ENCODE measurements at regions not wholly inside any gene's neighbourhood (a gene's known extent, or its start where the extent isn't known, plus 50 kb on each side); places are given as distances from the start of the nearest gene placed in this dataset.

DNA sequence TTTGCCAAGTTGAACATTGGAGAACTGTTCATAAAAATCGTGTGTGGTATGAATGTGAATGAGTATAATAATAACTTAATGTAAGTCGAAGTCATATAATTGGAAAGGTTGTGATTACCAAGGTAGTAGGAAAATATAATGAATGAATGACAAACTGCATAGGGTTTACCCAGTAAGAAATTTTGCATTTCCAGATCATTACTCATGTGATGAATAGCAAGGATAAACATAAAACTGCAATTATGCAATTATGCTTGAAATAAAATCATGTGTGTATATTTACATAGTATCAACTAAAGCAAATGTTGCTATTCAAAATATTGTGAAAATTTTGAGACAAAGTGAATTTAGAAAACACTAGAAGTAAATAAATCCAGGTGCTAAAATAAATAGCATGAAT lies 1108.7 kb upstream of the TMEFF2 start:
- no peak for DNase-seq
- Mint-ChIP-seq H3K27ac (no peak overlapping the region), H3K9me3 (peaks cover 0 to 17% (median 5%) of the 10 kb centered on the region in 6 donors), H3K27me3 (ENCODE audit: low read depth in 3 of 3) (no peaks in the 10 kb centered on the region), H3K36me3 (no peaks in the 10 kb centered on the region), H3K4me3 (no peak overlapping the region), H3K4me1 (no peaks in the 10 kb centered on the region)

- H3K27me3 Mint-ChIP-seq (ENCODE audit: low read depth in 3 of 3), result peaks cover 0 to 2% (median 0%) of the 10 kb centered on the region in 3 donors
- H3K27ac Mint-ChIP-seq, result no peak overlapping the region
These were observed 1099.6 kb upstream of the TMEFF2 start for GRCh38 chr2:193294371-193294770.

GRCh38 chr2:193279361-193279760 lies 1084.6 kb upstream of the TMEFF2 start:
- Mint-ChIP-seq H3K27me3 (ENCODE audit: low read depth in 3 of 3) (no peaks in the 10 kb centered on the region), H3K4me1 (no peaks in the 10 kb centered on the region), H3K4me3 (no peak overlapping the region), H3K27ac (no peak overlapping the region), H3K9me3 (peaks cover 2 to 21% (median 6%) of the 10 kb centered on the region in 6 donors), H3K36me3 (peaks cover 0 to 3% (median 0%) of the 10 kb centered on the region in 3 donors)
- DNase-seq, result no peak

More at GRCh38 chr2:193294371-193294770, 1099.6 kb upstream of the TMEFF2 start:
- Mint-ChIP-seq H3K36me3 (no peaks in the 10 kb centered on the region), H3K9me3 (peaks cover 0 to 25% (median 11%) of the 10 kb centered on the region in 6 donors), H3K4me3 (no peak overlapping the region), H3K4me1 (no peaks in the 10 kb centered on the region)
- no peak for DNase-seq

- H3K36me3 Mint-ChIP-seq, result no peaks in the 10 kb centered on the region
- H3K9me3 Mint-ChIP-seq, result peaks cover 2 to 29% (median 5%) of the 10 kb centered on the region in 6 donors
- no peak overlapping the region for H3K4me3 Mint-ChIP-seq
- DNase-seq, result no peak
- H3K4me1 Mint-ChIP-seq, result no peaks in the 10 kb centered on the region
- H3K27ac Mint-ChIP-seq, result no peak overlapping the region
- no peaks in the 10 kb centered on the region for H3K27me3 Mint-ChIP-seq (ENCODE audit: low read depth in 3 of 3)
These were observed 1082.3 kb upstream of the TMEFF2 start for GRCh38 chr2:193276988-193277387.

DNA sequence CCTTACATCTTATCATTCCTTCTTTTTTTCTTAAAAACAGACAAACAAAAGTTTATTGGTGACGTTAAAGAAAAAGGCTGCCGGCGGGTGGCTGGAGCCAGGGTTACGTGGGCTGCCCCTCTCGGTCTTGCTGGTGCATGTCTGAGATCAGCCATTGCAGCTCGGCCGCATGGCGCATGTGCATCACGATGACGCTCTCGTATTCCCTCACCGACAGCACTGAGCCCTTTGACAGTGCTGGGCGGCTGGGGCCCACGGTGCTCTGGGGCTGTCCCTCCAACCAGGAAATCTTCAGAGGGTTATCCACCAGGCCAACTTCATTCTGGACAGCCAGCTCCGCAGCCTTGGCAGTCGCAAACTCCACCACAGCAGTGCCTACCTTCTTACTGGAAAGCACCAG lies 1081.8 kb upstream of the TMEFF2 start:
- H3K36me3 Mint-ChIP-seq, result no peaks in the 10 kb centered on the region
- no peak for DNase-seq
- H3K27me3 Mint-ChIP-seq (ENCODE audit: low read depth in 3 of 3), result no peaks in the 10 kb centered on the region
- no peak overlapping the region for H3K27ac Mint-ChIP-seq
- H3K4me1 Mint-ChIP-seq, result no peaks in the 10 kb centered on the region
- peaks cover 2 to 31% (median 5%) of the 10 kb centered on the region in 6 donors for H3K9me3 Mint-ChIP-seq
- no peak overlapping the region for H3K4me3 Mint-ChIP-seq

GRCh38 chr2:193276069-193276468 lies 1081.3 kb upstream of the TMEFF2 start:
- H3K27ac Mint-ChIP-seq, result no peak overlapping the region
- peaks cover 2 to 31% (median 5%) of the 10 kb centered on the region in 6 donors for H3K9me3 Mint-ChIP-seq
- H3K4me3 Mint-ChIP-seq, result no peak overlapping the region
- H3K4me1 Mint-ChIP-seq, result no peaks in the 10 kb centered on the region
- H3K27me3 Mint-ChIP-seq (ENCODE audit: low read depth in 3 of 3), result no peaks in the 10 kb centered on the region
- DNase-seq, result no peak
- no peaks in the 10 kb centered on the region for H3K36me3 Mint-ChIP-seq

DNA sequence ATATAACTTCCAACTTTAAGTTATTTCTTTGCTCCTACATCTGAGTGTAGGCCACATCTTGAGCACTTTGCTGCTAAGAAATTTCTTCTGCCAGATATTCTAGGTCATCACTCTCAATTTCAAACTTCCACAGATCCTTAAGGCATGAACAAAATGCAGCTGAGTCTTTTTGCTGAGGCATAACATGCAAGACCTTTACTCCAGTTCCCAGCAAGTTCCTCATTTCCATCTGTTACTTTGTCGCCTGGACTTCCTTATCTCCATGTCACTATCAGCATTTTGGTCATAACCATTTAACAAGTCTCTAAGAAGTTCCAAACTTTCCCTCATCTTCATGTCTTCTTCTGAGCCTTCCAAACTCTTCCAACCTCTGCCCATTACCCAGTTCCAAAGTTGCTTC lies 1077.3 kb upstream of the TMEFF2 start:
- no peaks in the 10 kb centered on the region for H3K36me3 Mint-ChIP-seq

GRCh38 chr2:193270816-193271215 lies 1076.1 kb upstream of the TMEFF2 start:
- no peak for DNase-seq
- Mint-ChIP-seq H3K9me3 (peaks cover 0 to 41% (median 6%) of the 10 kb centered on the region in 6 donors), H3K27me3 (ENCODE audit: low read depth in 3 of 3) (no peaks in the 10 kb centered on the region), H3K4me3 (no peak overlapping the region), H3K27ac (no peak overlapping the region), H3K4me1 (no peaks in the 10 kb centered on the region), H3K36me3 (no peaks in the 10 kb centered on the region)

More for the DNA sequence above, 1077.3 kb upstream of the TMEFF2 start:
- H3K9me3 Mint-ChIP-seq, result peaks cover 3 to 41% (median 6%) of the 10 kb centered on the region in 6 donors
- no peak for DNase-seq
- H3K27ac Mint-ChIP-seq, result no peak overlapping the region
- no peaks in the 10 kb centered on the region for H3K4me1 Mint-ChIP-seq
- H3K4me3 Mint-ChIP-seq, result no peak overlapping the region
- H3K27me3 Mint-ChIP-seq (ENCODE audit: low read depth in 3 of 3), result no peaks in the 10 kb centered on the region

DNA sequence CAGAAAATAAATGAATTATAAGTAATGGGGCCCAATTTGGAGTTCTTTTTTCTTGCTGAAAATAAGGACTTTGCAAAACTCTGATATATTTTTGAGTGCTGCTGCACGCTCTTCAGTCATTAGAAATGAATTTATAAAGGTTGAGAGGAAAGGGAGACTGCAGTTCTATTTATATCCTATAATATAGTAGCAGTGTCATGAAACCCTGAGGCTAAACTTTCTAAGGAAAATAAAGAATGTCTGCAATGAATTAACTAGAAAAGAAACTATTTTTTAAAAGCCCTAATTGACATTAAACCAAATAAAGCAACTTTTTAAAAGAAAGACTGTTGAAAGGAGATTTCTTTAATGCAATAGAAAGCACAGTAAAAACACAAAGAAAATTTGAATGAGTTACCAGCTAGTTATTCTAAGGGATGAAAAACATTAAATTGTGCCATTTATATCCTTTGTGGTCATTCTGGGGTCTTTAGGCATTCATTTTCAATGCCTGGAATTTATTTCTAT lies 1072.8 kb upstream of the TMEFF2 start:
- Mint-ChIP-seq H3K27ac (no peak overlapping the region), H3K4me3 (no peak overlapping the region), H3K27me3 (ENCODE audit: low read depth in 3 of 3) (peaks cover 0 to 2% (median 0%) of the 10 kb centered on the region in 3 donors), H3K36me3 (no peaks in the 10 kb centered on the region), H3K4me1 (no peaks in the 10 kb centered on the region), H3K9me3 (peaks cover 0 to 40% (median 10%) of the 10 kb centered on the region in 6 donors)
- no peak for DNase-seq

- Mint-ChIP-seq H3K4me3 (no peak overlapping the region), H3K4me1 (no peaks in the 10 kb centered on the region), H3K27ac (no peak overlapping the region), H3K27me3 (ENCODE audit: low read depth in 3 of 3) (no peaks in the 10 kb centered on the region), H3K9me3 (peaks cover 0 to 25% (median 6%) of the 10 kb centered on the region in 6 donors), H3K36me3 (no peaks in the 10 kb centered on the region)
- no peak for DNase-seq
These were observed 1058.3 kb upstream of the TMEFF2 start for GRCh38 chr2:193253014-193253530.

DNA sequence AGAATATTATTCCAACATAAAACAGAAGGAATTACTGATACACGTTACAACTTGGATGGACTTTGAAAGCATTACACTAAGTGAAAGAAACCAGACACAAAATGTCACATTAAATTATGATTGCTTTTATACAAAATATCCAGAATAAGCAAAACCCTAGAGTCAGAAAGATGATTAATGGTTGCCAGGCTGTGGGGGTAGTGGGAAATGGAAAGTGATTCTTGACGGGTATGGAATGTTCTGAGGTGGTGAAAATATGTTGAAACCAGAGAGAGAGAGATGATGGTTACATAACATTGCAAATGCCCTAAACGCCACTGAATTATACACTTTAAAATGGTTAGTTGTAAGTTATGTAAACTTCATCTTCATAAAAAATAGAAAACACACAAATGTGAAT lies 1057.2 kb upstream of the TMEFF2 start:
- no peaks in the 10 kb centered on the region for H3K36me3 Mint-ChIP-seq
- H3K27ac Mint-ChIP-seq, result no peak overlapping the region
- no peaks in the 10 kb centered on the region for H3K27me3 Mint-ChIP-seq (ENCODE audit: low read depth in 3 of 3)
- H3K4me1 Mint-ChIP-seq, result no peaks in the 10 kb centered on the region
- no peak for DNase-seq
- H3K4me3 Mint-ChIP-seq, result no peak overlapping the region
- peaks cover 0 to 28% (median 6%) of the 10 kb centered on the region in 6 donors for H3K9me3 Mint-ChIP-seq

GRCh38 chr2:193250389-193250788 lies 1055.7 kb upstream of the TMEFF2 start:
- Mint-ChIP-seq H3K27ac (no peak overlapping the region), H3K27me3 (ENCODE audit: low read depth in 3 of 3) (no peaks in the 10 kb centered on the region), H3K4me1 (no peaks in the 10 kb centered on the region), H3K9me3 (peaks cover 5 to 34% (median 9%) of the 10 kb centered on the region in 6 donors), H3K4me3 (no peak overlapping the region), H3K36me3 (no peaks in the 10 kb centered on the region)
- DNase-seq, result no peak

DNA sequence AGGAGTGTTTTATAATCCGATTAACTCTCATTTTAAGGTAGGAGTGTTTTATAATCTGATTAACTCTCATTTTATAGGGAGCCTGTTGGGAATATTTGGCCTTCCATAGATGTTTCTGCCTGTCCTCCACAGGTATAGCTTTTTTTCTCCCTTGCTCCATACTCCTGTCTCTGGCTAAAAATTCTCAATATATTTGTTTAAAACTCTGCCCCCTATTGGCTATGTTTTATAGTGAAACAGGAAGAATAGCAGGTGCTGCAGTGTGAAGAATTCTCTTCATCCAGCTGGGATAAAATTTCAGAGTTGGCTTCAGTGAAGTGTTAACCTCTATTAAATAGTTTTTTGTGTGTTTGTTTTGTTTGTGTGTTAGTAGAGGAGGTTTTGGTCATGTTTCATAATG lies 1046.0 kb upstream of the TMEFF2 start:
- no peak for DNase-seq
- Mint-ChIP-seq H3K9me3 (peaks cover 0 to 5% (median 3%) of the 10 kb centered on the region in 6 donors), H3K27ac (no peak overlapping the region), H3K4me1 (no peaks in the 10 kb centered on the region), H3K4me3 (no peak overlapping the region), H3K36me3 (no peaks in the 10 kb centered on the region), H3K27me3 (ENCODE audit: low read depth in 3 of 3) (peaks cover 0 to under 1% (median 0%) of the 10 kb centered on the region in 3 donors)

DNA sequence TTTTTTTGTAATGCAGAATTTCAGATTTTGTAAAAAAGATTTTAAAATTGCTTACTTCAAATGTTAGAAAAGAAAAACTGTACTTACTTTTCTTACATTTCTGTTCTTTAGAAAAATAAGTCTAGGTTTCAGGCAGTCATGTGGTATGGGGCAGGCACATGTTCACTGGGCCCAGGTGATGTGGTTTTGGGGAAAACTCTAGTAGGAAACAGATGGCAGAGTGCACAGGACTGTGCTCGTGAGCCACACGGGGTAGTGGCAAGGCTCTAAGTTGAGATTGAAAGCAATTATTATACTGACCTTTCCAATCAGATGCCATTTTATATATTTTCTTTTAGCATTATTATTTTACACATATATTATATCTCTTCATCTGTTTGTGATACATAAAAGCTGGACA lies 1036.9 kb upstream of the TMEFF2 start:
- H3K9me3 Mint-ChIP-seq, result peaks cover 0 to 42% (median 10%) of the 10 kb centered on the region in 6 donors
- DNase-seq, result no peak
- H3K4me1 Mint-ChIP-seq, result no peaks in the 10 kb centered on the region
- peaks cover 0 to 1% (median 0%) of the 10 kb centered on the region in 3 donors for H3K27me3 Mint-ChIP-seq (ENCODE audit: low read depth in 3 of 3)
- H3K36me3 Mint-ChIP-seq, result peaks cover 0 to 5% (median 4%) of the 10 kb centered on the region in 3 donors
- H3K27ac Mint-ChIP-seq, result no peak overlapping the region
- no peak overlapping the region for H3K4me3 Mint-ChIP-seq

DNA sequence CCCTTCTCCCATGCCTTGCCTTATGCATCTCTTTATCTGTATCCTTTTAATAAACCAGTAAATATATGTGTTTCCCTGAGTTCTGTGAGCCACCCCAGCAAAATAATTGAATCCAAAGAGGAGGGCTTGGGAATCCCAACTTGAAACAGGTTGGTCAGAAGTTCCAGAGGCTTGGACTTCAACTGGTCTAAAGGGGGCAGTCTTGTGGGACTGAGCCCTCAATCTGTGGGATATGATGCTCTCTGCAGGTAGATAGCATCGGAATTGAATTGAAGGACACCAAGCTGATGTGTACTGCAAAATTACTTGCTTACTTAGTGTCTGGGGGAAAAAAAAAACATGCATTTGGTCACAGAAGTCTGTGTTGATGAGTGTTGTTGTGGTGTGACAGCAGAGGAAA lies 1033.5 kb upstream of the TMEFF2 start:
- H3K4me1 Mint-ChIP-seq, result no peaks in the 10 kb centered on the region
- H3K9me3 Mint-ChIP-seq, result peaks cover 1 to 45% (median 12%) of the 10 kb centered on the region in 6 donors
- H3K27me3 Mint-ChIP-seq (ENCODE audit: low read depth in 3 of 3), result no peaks in the 10 kb centered on the region
- no peak overlapping the region for H3K4me3 Mint-ChIP-seq
- H3K27ac Mint-ChIP-seq, result no peak overlapping the region
- DNase-seq, result no peak
- H3K36me3 Mint-ChIP-seq, result peaks cover 0 to 5% (median 4%) of the 10 kb centered on the region in 3 donors

Measured in immature natural killer cell (primary cell).